Heart left ventricle (tissue), 16 donors: ENCODE measurements at regions not wholly inside any gene's neighbourhood (a gene's known extent, or its start where the extent isn't known, plus 50 kb on each side); places are given as distances from the start of the nearest gene placed in this dataset.

ENCODE experiments used
- ATAC-seq, 4 donors: fragments of 200-7000 bp; cut with Tn5 transposase; one replicate each; pipeline ENCODE4 v1.9.1; 2020 to 2022; ENCODE audit warnings: moderate library complexity in 4 of 4, mild to moderate bottlenecking in 3 of 4, moderate number of reproducible peaks in 1 of 4
- DNase-seq, 5 donors: peaks; one replicate each; pipeline ENCODE4 v3.0.0-alpha.2; 2020
- H3K27ac ChIP-seq, 12 donors: fragments of 200-600 bp; sonication (generic) in 4 of 12; one replicate each; pipeline versions ENCODE4 v1.5.0 to v1.8.0; 2016 to 2022; ENCODE audit warnings: mild to moderate bottlenecking in 2 of 12
- H3K27me3 ChIP-seq, 9 donors: fragments of 200-600 bp; sonication (generic) in 2 of 9; one replicate each; pipeline versions ENCODE4 v1.5.1 to v1.8.0; 2016 to 2022; ENCODE audit warnings: mild to moderate bottlenecking in 3 of 9
- H3K36me3 ChIP-seq, 9 donors: fragments of 200-600 bp; sonication (generic) in 2 of 9; one replicate each; pipeline versions ENCODE4 v1.5.0 to v1.8.0; 2018 to 2022; ENCODE audit warnings: mild to moderate bottlenecking in 2 of 9
- H3K4me1 ChIP-seq, 12 donors: fragments of 200-600 bp; sonication (generic) in 4 of 12; one replicate each; pipeline versions ENCODE4 v1.5.0 to v1.8.0; 2016 to 2022; ENCODE audit warnings: mild to moderate bottlenecking in 3 of 12
- H3K4me3 ChIP-seq, 12 donors: fragments of 200-600 bp; sonication (generic) in 4 of 12; one replicate each; pipeline versions ENCODE4 v1.5.0 to v1.8.0; 2017 to 2022; ENCODE audit warnings: mild to moderate bottlenecking in 9 of 12, moderate library complexity in 4 of 12
- H3K9me3 ChIP-seq, 12 donors: fragments of 200-600 bp; sonication (generic) in 4 of 12; one replicate each; pipeline versions ENCODE4 v1.5.0 to v1.8.0; 2016 to 2022; ENCODE audit warnings: mild to moderate bottlenecking in 1 of 12
- POLR2A ChIP-seq, 2 donors: fragments of 450-650 bp; IDR thresholded peaks; one replicate each; pipeline ENCODE4 v1.6.1; 2017; ENCODE audit warnings: antibody characterized with exemption in 2 of 2, mild to moderate bottlenecking in 2 of 2, moderate library complexity in 2 of 2
- WGBS, 4 donors: extraction: QIAGEN DNeasy Blood & Tissue Kit in 2 of 4; methylation state at CpG; one replicate each; pipeline versions ENCODE4 v1.1.5 to v1.1.7; 2013 to 2018; 5-methylcytosine and 5-hydroxymethylcytosine counted together
- intact Hi-C, 10 donors: fragments of 100-400 bp; cut with DNase I; formaldehyde crosslinking; loops; one replicate each; pipeline versions ENCODE4 v1.11.1 to v1.14.2; 2022
- TF ChIP-seq, protein P1 (sequence below), 12 donors: fragments of 200-600 bp; sonication (generic) in 4 of 12; IDR thresholded peaks; one replicate each; pipeline versions ENCODE4 v1.5.0 to v1.8.0; 2018 to 2022; ENCODE audit warnings: antibody characterized with exemption in 12 of 12, mild to moderate bottlenecking in 5 of 12
- donor health status: ischemic (EF 13 %, LVEDD 7.1; RV severe dilation, severe dysfunction).
- donor health status: healthy with polysubstance abuse.
- donor health status: DM: no; HTN: yes; CAD: no.
- donor health status: DM: no; HTN: no; CAD: no.
- donor health status: ischemic (EF 25% LVEDD 6.9; RV normal size, moderate dysfunction).
- donor health status: ischemic (EF 25% LVEDD 5.7; RV mildly dilated, moderate dysfunction).
- donor health status: healthy.
- donor health status: DM: yes; HTN: yes; CAD: no.
- donor health status: ischemic (EF 35%, LVEDD 5.7; RV mildly dilated, moderate dysfunction).
- donor health status: nonischemic (EF 11% LVEDD 7.7; RV severe dilation, severe dysfunction).
- donor health status: DM: yes; HTN: yes; CAD: no.
- donor health status: PGD.
- donor health status: ischemic (EF 29% LVEDD 5.4; RV normal size, mild dysfunction).
- donor health status: nonischemic (EF 23%, LVEDD 6.1; RV moderate dilation, normal function).

DNA sequence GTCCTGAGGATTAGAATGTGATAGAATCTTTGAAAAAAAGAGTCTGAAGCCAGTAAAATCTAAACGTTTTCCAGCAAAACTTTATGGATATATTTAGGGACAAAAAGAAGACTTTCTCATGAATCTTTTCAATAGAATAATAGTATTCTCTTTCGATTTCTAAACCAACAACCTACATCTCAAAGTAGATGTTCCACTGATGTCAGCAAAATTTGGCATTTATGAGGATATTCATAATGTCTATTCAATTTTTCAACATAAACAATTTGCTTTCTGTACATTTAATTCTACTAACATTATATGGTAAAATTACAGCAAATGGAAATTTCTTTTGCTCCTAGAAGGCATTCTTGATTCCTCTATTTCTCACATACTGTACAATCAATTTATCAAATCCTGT, 886.5 kb downstream of the CENPC start:
- no peak overlapping the region for H3K4me3 ChIP-seq
- no peak for ATAC-seq
- no peak for TF ChIP-seq POLR2A (IDR thresholded peaks at IDR 0.05)
- TF ChIP-seq, protein P1, sequence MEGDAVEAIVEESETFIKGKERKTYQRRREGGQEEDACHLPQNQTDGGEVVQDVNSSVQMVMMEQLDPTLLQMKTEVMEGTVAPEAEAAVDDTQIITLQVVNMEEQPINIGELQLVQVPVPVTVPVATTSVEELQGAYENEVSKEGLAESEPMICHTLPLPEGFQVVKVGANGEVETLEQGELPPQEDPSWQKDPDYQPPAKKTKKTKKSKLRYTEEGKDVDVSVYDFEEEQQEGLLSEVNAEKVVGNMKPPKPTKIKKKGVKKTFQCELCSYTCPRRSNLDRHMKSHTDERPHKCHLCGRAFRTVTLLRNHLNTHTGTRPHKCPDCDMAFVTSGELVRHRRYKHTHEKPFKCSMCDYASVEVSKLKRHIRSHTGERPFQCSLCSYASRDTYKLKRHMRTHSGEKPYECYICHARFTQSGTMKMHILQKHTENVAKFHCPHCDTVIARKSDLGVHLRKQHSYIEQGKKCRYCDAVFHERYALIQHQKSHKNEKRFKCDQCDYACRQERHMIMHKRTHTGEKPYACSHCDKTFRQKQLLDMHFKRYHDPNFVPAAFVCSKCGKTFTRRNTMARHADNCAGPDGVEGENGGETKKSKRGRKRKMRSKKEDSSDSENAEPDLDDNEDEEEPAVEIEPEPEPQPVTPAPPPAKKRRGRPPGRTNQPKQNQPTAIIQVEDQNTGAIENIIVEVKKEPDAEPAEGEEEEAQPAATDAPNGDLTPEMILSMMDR (IDR thresholded peaks at IDR 0.05) = no peak
- no peaks in the 10 kb centered on the region for H3K36me3 ChIP-seq
- peaks cover 0 to 4% (median 0%) of the 10 kb centered on the region in 12 donors for H3K9me3 ChIP-seq
- no peak for DNase-seq
- 42 to 55% (median 45%) methylated on average over 2 of the region's 2 CpGs for WGBS, 4 donors
- no peaks in the 10 kb centered on the region for H3K4me1 ChIP-seq
- H3K27me3 ChIP-seq = no peaks in the 10 kb centered on the region
- intact Hi-C loops = no loop called here
- H3K27ac ChIP-seq = no peak overlapping the region

DNA sequence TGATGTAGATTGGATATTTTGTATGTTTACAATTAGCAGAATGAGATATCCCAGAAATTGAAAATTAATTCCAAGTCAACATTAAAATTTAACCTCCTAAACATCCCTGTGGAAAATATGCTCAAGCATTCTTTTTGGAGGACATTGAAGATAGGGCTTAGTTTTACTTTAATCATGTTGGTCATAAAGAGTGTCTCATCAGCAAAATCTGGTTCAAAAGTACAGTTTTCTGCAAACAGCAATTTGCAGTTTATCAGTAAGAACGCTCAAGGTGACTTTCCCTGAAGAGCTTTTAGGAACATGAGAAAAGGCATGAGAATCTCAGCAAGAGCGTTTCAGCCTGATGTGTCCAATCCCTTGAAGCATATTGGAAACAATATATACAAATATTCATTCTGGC, 889.8 kb downstream of the CENPC start:
- ATAC-seq = no peak
- intact Hi-C loops = no loop called here
- 70 to 80% (median 74%) methylated on average over 2 of the region's 2 CpGs for WGBS, 4 donors

DNA sequence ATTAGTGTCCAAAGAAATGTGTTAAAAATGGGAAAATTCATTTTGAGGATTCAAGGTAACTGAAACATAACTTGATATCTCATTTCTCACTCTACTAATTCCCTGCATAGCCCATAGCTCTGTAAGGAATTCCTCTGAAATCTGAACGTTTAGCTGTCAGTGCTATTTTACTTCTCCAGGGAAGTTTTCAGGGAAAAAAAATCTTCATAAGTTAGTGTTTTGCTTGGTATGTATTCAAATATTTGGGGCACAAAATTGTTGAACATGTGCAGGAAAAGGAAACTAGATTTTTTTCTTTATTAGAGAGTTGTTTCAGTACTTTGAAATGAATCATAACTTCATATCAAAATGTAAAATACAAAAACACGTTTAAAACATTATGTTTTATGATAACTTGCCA, 891.4 kb downstream of the CENPC start:
- ATAC-seq (no peak), DNase-seq (no peak)
- Histone ChIP-seq H3K27me3 (no peaks in the 10 kb centered on the region), H3K36me3 (no peaks in the 10 kb centered on the region), H3K9me3 (peaks cover 0 to 9% (median 0%) of the 10 kb centered on the region in 12 donors), H3K4me3 (no peak overlapping the region), H3K27ac (no peak overlapping the region), H3K4me1 (no peaks in the 10 kb centered on the region)
- TF ChIP-seq, protein P1 (IDR thresholded peaks at IDR 0.05) = no peak
- no peak for TF ChIP-seq POLR2A (IDR thresholded peaks at IDR 0.05)
- 34 to 46% (median 41%) methylated on average over 2 of the region's 2 CpGs for WGBS, 4 donors
- intact Hi-C loops = no loop called here

More for the DNA sequence above, 889.8 kb downstream of the CENPC start:
- Histone ChIP-seq H3K27me3 (no peaks in the 10 kb centered on the region), H3K4me3 (no peak overlapping the region), H3K27ac (no peak overlapping the region), H3K9me3 (peaks cover 0 to 9% (median 0%) of the 10 kb centered on the region in 12 donors), H3K36me3 (no peaks in the 10 kb centered on the region), H3K4me1 (no peaks in the 10 kb centered on the region)
- TF ChIP-seq POLR2A (IDR thresholded peaks at IDR 0.05) = no peak
- TF ChIP-seq, protein P1 (IDR thresholded peaks at IDR 0.05) = no peak
- DNase-seq = no peak

DNA sequence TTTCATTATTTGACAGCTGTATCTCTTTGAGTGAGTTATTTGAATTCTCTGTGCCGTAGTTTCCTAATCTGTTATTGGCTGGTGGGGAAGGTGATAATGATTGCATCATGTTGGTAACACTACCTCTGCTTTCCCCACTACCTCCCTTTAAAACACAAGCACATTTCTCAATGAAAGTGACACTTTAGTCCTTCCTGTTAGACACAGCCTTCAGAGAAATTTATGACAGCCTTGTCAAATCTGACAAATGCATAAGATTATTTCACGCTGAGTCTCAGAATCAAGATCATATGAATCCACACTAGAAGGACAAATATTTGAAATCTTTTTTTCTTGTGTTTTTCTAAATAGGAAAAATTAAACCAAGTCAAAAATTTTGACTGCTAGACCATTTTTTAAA, 896.1 kb downstream of the CENPC start:
- TF ChIP-seq, protein P1 (IDR thresholded peaks at IDR 0.05) = no peak
- no peak for TF ChIP-seq POLR2A (IDR thresholded peaks at IDR 0.05)
- Histone ChIP-seq H3K4me1 (no peaks in the 10 kb centered on the region), H3K36me3 (no peaks in the 10 kb centered on the region), H3K27me3 (no peaks in the 10 kb centered on the region), H3K9me3 (peaks cover 0 to 9% (median 0%) of the 10 kb centered on the region in 12 donors), H3K4me3 (no peak overlapping the region), H3K27ac (no peak overlapping the region)
- intact Hi-C loops = no loop called here
- 76 to 87% (median 87%) methylated on average over 2 of the region's 2 CpGs for WGBS, 4 donors
- DNase-seq = no peak
- no peak for ATAC-seq
